HG03095 (cell line): ENCODE measurements at regions not wholly inside any gene's neighbourhood (a gene's known extent, or its start where the extent isn't known, plus 50 kb on each side); places are given as distances from the start of the nearest gene placed in this dataset.

Experiments used
- ATAC-seq: cut with Tn5 transposase; IDR thresholded peaks from one replicate; pipeline ENCODE4 v1.9.1; 2021; ENCODE audit warnings: moderate library complexity; ENCODE audit not compliant: unreplicated experiment

- no peak for ATAC-seq
These were observed 105.8 kb upstream of the MYCN start for GRCh38 chr2:15834381-15835031.

GRCh38 chr2:15835991-15836688 lies 104.2 kb upstream of the MYCN start:
- no peak for ATAC-seq

GRCh38 chr2:15836689-15837610 lies 103.4 kb upstream of the MYCN start:
- ATAC-seq: no peak

- ATAC-seq: no peak
These were observed 101.8 kb upstream of the MYCN start for GRCh38 chr2:15838481-15839090.

GRCh38 chr2:15839426-15840124 lies 100.8 kb upstream of the MYCN start:
- no peak for ATAC-seq

GRCh38 chr2:15840148-15840547 lies 100.2 kb upstream of the MYCN start:
- no peak for ATAC-seq

GRCh38 chr2:15840969-15841368 lies 99.4 kb upstream of the MYCN start:
- ATAC-seq: no peak

GRCh38 chr2:15841776-15842560 lies 98.4 kb upstream of the MYCN start:
- no peak for ATAC-seq

GRCh38 chr2:15842758-15843666 lies 97.3 kb upstream of the MYCN start:
- ATAC-seq: no peak

- ATAC-seq: no peak
These were observed 96.0 kb upstream of the MYCN start for GRCh38 chr2:15844211-15844801.

GRCh38 chr2:15845294-15845693 lies 95.1 kb upstream of the MYCN start:
- ATAC-seq: no peak

- ATAC-seq: no peak
These were observed 94.5 kb upstream of the MYCN start for GRCh38 chr2:15845737-15846405.

GRCh38 chr2:15846626-15847025 lies 93.7 kb upstream of the MYCN start:
- no peak for ATAC-seq

- ATAC-seq: no peak
These were observed 89.8 kb upstream of the MYCN start for GRCh38 chr2:15850534-15850933.

- ATAC-seq: no peak
These were observed 89.2 kb upstream of the MYCN start for GRCh38 chr2:15851076-15851693.

GRCh38 chr2:15852811-15853210 lies 87.5 kb upstream of the MYCN start:
- no peak for ATAC-seq

- ATAC-seq: no peak
These were observed 86.4 kb upstream of the MYCN start for GRCh38 chr2:15853903-15854302.
